Mesodermal cell (in vitro differentiated cells): ENCODE measurements at regions not wholly inside any gene's neighbourhood (a gene's known extent, or its start where the extent isn't known, plus 50 kb on each side); places are given as distances from the start of the nearest gene placed in this dataset.

Experiments used
- H3K27ac ChIP-seq: 2 replicates; pipeline ENCODE4 v1.7.0; 2013; ENCODE audit warnings: mild to moderate bottlenecking, low read depth, low read length, moderate library complexity; ENCODE audit not compliant: severe bottlenecking
- H3K36me3 ChIP-seq: 2 replicates; pipeline ENCODE4 v1.7.1; 2013; ENCODE audit warnings: mild to moderate bottlenecking, low read length, moderate library complexity; ENCODE audit not compliant: control insufficient read depth, insufficient read depth
- H3K4me1 ChIP-seq: one replicate; pipeline ENCODE4 v1.7.1; 2013; ENCODE audit warnings: mild to moderate bottlenecking, low read length; ENCODE audit not compliant: insufficient read depth, control insufficient read depth, poor library complexity, severe bottlenecking
- H3K4me3 ChIP-seq: 2 replicates; pipeline ENCODE4 v1.7.0; 2013; ENCODE audit warnings: low read length, control low read depth, mild to moderate bottlenecking; ENCODE audit not compliant: insufficient read depth, poor library complexity, severe bottlenecking; ENCODE audit errors: extremely low read depth
- H3K9me3 ChIP-seq: 2 replicates; pipeline ENCODE4 v1.7.1; 2013; ENCODE audit warnings: mild to moderate bottlenecking, low read length, moderate library complexity; ENCODE audit not compliant: control insufficient read depth
- WGBS, 2 experiments: methylation state at CpG; one replicate each; pipeline ENCODE4 v1.1.5; 2013; ENCODE audit warnings: missing lambda C conversion rate in 2 of 2; ENCODE audit not compliant: insufficient coverage in 2 of 2; 5-methylcytosine and 5-hydroxymethylcytosine counted together

DNA sequence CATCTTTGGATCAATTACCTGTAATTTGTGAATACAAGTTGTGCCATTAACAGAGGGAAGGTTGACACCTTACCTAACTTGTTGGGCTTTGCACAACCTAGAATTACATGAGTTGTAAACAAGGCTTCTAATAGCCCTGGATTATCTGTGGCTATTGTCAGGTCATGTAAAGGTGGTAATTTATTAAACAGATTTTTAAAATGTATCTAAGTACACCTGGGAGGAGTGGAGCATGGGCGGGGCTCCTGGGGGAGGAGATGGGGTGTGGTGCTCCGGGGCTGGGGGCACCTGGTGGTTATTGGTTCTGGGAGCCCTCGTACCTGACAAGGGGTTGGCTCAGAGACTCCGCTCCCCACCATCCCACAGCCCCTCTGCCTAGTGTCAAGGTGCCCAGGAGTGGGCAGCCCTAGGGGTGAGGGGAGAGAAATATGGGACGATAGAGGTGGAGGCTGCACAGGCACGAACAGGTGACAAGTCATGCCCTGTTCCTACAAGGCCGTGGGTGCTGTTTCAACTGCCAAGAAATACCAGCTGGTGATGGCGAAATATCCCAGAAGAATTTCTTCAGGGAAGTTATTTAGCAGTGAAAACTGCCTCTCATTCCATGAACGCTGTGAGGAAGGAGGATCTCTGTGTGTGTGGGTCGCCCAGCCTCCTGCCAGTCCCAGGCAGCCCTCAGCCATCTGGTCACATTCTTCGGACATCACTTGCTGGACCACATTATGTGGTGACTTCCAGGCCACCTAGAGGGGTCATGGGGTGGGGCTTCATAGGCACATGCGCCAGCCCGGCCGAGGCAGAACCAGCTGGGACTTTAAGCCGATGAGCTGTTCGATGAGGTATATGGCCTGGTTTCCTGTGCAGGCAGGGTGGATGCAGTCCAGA, 55.5 kb upstream of the IRX3 start:
- H3K9me3 ChIP-seq, result no peaks in the 10 kb centered on the region
- H3K4me3 ChIP-seq, result no peak overlapping the region
- no peaks in the 10 kb centered on the region for H3K36me3 ChIP-seq
- no peak overlapping the region for H3K27ac ChIP-seq
- WGBS, 2 experiments, result 91 to 95% methylated on average over 11 to 13 of the region's 16 CpGs
- H3K4me1 ChIP-seq, result no peaks in the 10 kb centered on the region

DNA sequence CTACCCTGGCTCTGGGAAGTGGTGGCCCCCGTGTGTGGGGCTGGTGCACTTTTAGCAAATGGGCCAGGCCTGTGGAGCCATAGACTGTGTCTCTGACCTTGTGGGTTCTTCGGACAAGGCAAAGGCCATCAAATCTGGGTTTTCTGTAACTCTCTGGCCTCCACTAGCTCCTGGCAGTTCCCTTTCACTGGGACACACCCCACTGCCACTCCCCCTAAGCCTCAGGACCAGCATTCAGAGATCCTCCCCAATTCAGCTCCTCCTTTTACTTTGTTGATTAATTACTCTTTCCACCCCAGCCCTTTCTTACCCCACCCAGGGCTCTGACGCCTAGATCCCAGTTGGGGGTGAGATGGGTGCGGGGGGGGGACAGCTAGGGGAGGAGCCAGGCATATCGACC, 53.9 kb upstream of the IRX3 start:
- H3K4me1 ChIP-seq, result no peaks in the 10 kb centered on the region
- no peak overlapping the region for H3K27ac ChIP-seq
- no peaks in the 10 kb centered on the region for H3K36me3 ChIP-seq
- no peaks in the 10 kb centered on the region for H3K9me3 ChIP-seq
- no peak overlapping the region for H3K4me3 ChIP-seq
- 69 to 91% methylated on average over 2 to 3 of the region's 5 CpGs for WGBS, 2 experiments

DNA sequence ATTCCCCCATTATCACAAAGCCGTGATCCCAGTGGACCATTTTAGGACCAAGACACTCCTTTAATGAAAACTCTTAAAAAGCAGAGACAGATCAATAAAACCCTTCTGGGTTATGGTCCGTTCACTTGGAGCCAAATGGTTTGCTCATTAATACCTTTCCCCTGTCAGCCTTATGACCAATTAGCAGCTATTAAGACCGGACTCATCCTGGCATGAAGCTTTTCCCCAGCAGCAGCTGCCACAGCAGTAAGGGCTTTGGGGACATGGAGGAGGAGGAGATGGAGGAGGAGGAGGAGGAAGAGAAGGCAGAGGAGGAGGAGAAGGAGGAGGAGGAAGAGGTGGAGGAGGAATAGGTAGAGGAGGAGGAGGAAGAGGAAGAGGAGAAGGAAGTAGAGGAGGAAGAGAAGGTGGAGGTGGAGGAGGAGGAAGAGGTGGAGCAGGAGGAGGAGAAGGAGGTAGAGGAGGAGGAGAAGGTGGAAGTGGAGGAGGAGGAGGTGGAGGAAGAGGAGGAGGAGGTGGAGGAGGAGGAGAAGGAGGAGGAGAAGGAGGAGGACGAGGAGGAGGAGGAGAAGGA, 50.1 kb upstream of the IRX3 start:
- H3K27ac ChIP-seq, result no peak overlapping the region
- H3K4me1 ChIP-seq, result no peaks in the 10 kb centered on the region
- 51 to 72% methylated on average over 2 to 3 of the region's 4 CpGs for WGBS, 2 experiments
- no peaks in the 10 kb centered on the region for H3K36me3 ChIP-seq
- H3K4me3 ChIP-seq, result no peak overlapping the region
- no peaks in the 10 kb centered on the region for H3K9me3 ChIP-seq
